Mammary epithelial cell (primary cell): ENCODE measurements at regions not wholly inside any gene's neighbourhood (a gene's known extent, or its start where the extent isn't known, plus 50 kb on each side); places are given as distances from the start of the nearest gene placed in this dataset.

Experiments
- EZH2 ChIP-seq: IDR thresholded peaks from 2 replicates; pipeline ENCODE4 v1.6.1; 2012; ENCODE audit warnings: low read length, inconsistent platforms, borderline replicate concordance
- TF ChIP-seq, protein P1 (sequence below), 2 donors: IDR thresholded peaks in 1 of 2; conservative IDR thresholded peaks in 1 of 2; 2 replicates each; pipeline ENCODE4 v1.5.1; 2011 to 2012; ENCODE audit warnings: inconsistent platforms in 2 of 2, low read length in 2 of 2, mild to moderate bottlenecking in 2 of 2, control low read depth in 1 of 2, low read depth in 1 of 2; ENCODE audit not compliant: insufficient read depth in 1 of 2; ENCODE audit errors: extremely low read depth in 1 of 2

- no peak for TF ChIP-seq EZH2
- TF ChIP-seq, protein P1, sequence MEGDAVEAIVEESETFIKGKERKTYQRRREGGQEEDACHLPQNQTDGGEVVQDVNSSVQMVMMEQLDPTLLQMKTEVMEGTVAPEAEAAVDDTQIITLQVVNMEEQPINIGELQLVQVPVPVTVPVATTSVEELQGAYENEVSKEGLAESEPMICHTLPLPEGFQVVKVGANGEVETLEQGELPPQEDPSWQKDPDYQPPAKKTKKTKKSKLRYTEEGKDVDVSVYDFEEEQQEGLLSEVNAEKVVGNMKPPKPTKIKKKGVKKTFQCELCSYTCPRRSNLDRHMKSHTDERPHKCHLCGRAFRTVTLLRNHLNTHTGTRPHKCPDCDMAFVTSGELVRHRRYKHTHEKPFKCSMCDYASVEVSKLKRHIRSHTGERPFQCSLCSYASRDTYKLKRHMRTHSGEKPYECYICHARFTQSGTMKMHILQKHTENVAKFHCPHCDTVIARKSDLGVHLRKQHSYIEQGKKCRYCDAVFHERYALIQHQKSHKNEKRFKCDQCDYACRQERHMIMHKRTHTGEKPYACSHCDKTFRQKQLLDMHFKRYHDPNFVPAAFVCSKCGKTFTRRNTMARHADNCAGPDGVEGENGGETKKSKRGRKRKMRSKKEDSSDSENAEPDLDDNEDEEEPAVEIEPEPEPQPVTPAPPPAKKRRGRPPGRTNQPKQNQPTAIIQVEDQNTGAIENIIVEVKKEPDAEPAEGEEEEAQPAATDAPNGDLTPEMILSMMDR (conservative IDR thresholded peaks at IDR 0.05 in 1 of 2, IDR thresholded peaks at IDR 0.05 in 1 of 2; ENCODE audit: extremely low read depth in 1 of 2, insufficient read depth in 1 of 2, low read depth in 1 of 2, low read length in 2 of 2), result no peak
Measured at GRCh38 chr4:108556166-108556565, 64.2 kb upstream of the RPL34 start.
